H4 (cell line): ENCODE measurements at regions not wholly inside any gene's neighbourhood (a gene's known extent, or its start where the extent isn't known, plus 50 kb on each side); places are given as distances from the start of the nearest gene placed in this dataset.

Experiments used
- DNase-seq: peaks from one replicate; pipeline ENCODE4 v3.0.0-alpha.2; 2015; ENCODE audit warnings: low spot score

DNA sequence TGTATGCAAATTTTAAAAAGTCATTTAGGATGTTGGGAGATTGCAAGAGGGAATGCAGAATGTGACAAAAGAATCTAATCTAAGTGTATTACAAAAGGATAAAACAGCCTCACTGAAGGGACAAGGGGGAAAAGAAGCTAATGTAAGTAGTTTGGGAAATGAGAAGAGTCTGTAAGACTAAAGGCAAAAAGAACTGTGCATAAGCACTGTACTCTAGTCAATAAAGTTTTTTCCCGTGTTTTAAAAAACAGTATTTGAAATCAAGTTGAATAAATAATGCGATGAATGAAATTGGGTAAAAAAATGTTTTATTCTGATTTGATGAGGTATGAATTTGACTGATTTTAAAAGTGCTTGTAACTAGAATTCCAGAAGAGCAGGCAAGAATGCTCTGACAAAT is 149.8 kb downstream of the VEGFA start:
- no peak for DNase-seq

DNA sequence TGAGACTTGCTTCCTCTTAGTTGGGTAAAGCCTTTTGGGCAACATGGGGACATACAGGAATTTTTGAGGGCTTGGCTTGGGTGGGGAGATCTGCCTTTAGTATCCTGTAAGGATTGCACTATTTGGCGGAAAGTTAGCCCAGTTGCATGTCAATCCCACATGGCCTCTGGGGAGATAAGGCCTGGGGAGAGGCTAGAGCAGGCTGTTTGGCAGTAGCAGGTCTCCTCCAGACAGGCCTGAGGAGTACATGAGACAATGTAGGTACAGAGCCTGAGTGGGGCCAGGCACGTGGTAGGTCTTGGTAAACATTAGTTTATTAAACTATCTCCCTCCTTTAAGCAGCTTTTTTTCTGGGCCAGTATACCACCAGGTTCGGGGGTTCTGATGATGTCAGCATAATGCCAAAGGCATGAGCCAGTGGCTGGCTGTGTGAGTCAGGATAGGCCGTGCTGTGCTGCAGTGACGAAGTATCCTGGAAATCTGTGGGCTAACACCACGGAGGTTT is 147.9 kb downstream of the VEGFA start:
- no peak for DNase-seq

DNA sequence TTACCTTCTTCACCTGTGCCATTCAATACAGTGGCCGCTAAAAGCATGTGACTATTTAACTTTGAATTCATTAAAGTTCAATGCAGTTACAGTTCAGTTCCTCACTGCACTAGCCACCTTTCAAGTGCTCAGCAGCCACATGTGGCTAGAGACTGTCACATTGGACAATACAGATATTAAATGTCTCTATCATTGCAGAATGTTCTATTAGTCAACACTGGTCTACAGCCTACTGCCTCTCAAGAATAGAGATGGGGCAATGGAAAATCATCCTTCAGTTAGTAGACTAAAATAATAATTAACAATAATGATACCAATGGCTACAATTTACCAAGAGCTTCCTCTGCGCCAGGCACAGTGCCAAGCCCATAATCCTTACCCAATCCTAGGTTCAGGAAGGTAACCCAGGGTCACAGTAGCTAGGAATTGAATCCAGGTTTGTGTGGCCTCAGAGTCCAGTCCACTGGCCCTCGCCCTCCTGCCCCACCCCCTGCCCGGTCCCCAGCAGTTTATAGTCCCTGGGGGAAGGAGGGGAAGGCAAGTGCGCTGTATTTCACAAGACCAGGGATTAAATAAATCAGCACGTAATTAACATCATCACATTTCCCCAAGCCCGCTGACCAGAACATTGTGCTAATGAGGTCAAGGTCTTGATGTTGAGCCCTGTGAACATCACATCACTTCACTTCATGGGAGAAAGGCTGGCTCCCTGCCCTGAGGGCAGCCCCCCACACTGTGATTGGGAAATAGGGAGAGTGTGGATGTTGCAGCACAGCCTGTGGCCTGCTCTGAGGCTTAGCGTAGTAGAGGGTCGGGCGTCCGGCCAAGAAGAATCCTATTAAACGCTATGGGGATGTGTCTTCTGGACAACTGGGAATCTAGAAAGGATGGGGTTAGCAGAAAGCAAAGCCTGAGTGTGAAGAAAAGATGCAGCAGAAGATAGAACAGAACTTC is 147.2 kb downstream of the VEGFA start:
- peak; percentile 49 for DNase-seq

DNA sequence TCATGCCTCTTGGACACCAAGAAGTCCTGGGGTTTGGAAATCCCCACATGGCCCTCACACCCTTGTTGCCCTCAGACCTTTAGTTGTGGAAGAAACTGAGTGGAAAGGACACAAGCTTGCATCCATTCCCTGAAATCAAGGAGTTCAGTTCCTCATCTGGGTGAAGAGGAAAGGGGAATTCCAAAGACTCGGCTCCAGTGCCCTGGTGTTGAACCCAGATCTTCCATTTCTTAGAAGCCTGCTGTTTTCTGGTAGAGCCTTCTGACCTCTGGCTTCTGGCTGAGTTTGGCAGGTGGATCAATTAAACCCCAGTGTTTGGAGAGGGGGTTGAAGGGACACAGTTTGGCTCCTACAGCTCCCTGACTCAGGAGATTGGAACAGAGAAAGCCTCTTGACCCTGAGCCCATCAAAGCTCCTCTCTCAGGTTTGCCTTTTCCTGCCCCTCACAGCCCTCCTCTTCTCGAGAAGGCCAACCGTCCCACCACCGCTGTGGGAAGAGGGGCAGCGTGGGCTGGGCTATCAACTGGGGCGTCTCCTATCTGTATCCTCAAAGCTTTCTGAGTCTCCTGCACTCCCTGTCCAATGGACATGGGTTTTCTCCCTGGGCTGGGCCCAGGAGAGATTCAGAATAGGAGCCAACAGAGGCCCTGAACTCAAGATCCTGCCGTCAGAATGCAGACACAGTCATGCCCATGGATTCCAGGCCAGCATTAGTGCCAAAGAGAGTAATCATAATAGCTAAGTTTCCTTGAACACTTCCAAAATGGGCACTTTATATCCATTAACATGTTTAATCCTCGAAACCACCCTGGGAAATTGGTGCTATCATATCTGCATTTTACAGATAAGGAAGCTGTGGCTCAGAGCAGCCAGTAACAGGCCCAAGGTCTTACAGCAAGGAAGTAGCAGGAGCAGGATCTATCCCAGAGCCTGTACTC is 146.2 kb downstream of the VEGFA start:
- DNase-seq: no peak

DNA sequence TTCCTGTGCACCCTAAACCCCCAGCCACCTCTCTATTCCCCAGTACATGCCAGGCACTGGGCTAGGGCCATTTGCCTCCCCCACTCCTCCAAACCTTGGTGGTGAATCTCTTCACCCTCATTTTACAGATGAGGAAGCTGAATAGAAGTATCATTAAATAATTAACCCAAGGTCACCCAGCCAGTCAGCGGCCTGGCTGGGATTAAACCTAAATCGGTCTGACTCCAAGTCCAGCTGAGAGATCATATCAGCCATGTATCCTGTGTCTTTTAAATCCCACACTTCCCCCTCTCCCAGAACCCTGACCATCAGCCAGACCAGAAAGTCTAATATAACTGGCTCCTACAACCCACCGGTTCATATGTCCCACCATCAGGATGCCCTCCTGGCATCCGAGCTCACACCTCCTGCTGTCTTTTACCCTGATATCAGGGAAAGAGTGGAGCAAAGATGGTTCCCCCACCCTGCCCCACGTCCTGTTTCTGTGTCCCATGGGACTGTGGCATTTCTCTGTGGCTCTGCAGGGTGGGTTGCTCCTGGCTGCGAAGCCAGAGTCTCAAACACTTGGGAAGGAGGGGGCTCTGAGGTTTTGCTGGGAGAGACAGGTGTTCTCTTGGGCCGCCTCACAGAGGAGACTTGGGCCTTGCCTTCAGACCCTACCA is 145.3 kb downstream of the VEGFA start:
- DNase-seq: no peak

DNA sequence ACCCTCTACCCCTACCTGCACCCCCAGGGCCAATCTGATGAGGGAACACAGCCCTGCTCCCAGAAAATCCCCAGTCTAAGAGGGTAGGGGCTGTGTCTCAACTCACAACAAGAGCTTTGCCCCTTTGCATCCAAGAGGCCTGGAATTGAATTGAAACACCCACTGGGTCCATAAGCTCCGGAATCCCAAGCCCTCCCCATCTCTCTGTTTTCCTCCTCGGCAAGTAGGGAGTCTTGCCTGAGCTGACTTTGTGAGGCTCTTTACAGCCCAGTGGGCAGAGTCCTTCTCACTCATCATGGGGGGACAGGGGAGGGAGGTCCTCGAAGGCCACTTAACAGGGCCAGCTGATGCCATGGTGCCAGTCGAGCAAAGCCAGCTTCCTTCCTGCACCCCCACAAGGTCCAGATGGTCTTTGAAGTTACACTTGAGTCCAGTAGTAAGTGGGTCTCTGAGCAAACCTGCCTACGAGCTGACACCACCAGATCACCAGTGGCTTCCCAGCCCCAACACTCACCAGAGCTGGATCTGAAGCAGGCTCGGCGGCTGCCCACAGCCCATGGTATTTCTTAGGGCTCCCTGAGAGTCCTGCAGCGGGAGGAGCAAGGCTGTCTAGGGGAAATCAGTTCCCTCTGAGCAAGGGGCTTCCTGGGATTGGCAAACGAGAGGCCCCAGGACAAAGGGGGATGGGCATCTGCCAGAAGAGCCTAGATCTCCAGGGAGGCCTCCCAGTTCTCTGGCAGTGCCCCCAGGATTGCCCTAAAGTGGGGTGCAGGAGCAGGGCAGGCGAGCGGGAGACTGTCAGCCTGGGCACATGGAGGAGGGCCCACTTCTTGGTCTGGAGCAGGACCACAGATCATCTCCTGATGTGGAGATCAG is 144.5 kb downstream of the VEGFA start:
- DNase-seq: no peak

DNA sequence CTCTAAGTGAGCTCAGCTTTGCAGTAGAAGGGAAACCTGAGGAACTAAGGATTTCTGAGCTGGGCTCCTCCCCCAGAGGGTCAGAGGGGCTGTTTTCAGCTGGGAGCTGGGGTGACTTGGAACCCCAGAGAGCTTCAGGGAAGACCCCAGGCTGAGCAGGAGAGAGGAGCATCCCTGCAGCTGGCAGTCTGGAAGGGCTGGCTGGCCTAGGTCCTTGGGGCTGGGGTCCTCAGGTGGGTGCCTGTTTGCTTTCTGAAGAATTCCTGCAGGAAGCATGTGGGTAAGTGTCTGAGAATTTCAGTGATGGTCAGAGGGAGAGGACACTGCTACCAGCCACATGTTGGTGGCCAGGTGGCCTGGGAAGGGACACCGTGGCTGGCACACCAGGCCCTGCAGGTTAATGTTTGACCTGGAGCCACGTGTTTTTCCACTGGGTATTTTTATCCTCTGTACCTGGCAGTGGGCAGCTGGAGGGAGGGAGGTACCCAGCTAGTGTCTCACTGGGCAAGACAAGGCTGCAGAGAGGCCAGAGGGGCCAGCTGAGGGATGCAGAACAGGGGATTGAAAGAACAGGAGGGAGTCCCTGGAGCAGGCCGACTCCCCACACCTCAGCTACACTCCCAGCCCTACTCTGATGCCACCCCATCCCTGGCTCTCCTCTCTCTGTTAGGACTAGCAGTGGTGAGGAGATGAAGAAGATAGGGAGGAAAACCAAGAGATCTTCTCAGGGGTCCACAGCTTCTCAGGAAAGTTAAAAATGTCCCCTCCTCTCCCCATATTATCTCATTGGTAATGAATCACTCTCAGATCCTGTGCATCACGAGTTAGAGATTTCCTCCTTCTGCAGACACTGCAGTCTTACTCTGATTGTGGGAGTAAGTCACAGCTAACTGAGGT is 143.6 kb downstream of the VEGFA start:
- DNase-seq: no peak

DNA sequence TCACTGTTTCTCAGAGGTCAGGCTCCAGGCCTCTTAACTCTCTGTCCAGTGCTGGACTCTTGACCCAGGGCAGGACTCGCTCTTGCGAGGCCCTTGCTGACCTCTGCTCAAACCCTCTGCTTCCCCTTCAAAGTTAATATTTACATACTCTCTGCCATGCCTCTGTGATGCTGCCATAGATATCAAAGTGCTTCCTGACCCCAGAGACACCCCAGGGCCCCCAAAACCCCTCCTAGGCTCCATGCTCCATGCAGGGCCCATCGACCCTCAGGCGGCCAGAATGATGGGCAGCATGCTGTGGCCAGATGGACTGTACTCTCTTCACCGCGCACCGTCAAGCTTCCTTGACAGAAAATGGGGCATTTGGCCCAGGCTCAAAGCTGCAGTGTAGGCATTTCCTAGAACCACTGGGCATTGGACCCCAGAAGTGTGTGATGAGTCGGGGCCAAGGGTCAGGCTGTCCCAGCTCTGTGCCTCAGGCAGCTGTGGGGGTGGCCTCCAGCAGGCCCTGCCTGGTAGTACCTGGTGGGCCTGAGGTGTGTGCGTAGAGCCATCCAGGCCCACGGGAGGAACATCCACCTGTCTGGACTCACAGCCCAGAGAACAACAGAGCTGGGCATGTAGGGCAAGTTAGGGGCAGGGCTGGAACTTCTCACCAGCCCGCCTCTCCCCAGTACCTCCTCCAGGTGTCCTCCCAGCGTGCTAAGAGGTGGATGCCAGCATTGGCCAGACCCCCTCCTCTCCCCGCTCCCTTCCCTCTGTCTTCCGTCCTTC is 142.8 kb downstream of the VEGFA start:
- DNase-seq: no peak

DNA sequence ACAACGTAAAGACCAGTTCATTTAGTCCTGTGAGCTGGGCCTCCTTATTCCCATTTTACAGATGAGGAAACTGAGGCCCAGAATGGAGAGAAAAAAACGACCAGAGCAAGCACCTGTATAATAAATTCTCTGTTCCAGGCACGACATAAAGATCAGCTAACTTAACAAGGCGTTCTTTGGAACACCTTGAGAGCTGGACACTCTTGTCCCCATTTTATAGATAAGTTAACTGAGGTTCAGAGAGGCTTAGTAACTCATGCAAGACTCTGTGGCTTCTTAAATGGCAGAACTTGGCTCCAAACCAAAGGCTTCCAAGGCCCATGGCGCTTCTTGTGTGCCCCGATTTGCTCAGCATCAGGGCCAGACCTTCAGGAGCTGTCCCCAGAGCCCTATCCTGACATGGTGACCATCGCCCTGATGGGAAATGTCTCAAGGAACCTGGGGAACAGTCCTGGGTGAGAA is 142.1 kb downstream of the VEGFA start:
- DNase-seq: no peak

DNA sequence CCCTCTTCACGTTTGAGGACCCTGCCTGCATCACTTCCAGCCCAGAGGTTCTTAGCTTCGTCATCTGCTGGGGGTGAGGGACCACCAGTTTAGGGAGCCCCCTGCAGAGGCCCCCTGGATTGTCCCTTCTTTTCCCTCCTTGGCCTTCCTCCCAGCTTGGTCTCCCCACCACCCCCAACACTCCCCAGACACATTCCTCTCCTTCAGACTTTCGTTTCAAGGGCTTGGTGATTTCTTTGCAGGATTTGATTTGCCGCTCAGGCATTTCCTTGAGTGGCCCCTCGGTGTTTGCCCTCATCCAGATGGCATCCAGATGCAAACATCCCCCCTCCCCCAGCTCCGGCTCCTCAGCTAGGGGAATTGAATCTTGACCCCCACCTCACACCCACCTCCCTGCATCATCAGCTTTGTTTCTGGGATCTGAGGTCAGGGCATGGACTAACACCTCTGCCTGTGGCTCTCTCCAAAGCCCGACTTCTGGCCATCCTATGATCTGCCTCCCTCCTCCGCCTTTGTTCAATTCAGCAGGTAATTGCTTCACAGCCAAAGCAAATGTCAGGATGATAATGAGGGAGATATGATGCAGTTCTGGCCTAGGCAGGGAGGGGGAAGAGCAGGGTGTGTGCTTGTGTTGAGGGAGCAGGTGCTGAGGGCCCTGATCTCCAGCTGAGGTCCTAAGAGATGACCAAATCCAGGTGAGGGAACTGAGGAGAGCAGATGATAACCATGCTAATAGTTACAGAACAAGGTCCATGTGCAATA is 141.5 kb downstream of the VEGFA start:
- no peak for DNase-seq

DNA sequence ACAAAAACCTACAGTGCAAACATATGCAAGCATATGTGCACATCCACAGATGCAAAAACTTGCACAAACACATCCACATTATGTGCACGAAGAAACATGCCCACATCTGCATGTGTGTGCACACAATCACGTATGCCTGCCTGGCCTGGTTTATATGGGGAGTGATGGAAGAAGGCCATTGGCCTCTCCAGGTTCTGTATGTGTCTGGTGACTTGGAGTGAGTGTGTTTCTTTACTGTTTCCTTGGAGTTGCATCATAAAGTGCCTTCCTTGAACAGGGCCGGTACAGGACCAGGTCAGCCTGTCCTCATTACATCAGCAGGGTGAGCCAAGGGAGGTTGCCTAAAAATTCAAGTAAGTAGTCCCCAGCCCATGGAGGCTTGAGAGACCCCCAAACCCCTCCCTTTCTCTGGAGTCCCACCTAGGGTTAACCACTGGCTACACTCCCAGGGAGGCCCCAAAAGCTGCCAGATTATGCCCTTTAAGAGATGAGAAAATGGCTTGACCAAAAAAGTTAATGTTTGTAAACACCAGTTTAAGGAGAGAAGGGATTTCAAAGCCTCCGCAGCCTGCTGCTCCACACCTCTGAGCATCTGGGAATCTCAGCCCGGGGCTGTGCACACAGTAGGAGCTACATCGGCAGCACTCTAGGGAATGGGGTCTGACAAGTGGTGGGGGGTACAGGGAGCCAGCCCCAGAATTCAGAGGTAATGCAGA is 140.8 kb downstream of the VEGFA start:
- DNase-seq: peak; percentile 83

DNA sequence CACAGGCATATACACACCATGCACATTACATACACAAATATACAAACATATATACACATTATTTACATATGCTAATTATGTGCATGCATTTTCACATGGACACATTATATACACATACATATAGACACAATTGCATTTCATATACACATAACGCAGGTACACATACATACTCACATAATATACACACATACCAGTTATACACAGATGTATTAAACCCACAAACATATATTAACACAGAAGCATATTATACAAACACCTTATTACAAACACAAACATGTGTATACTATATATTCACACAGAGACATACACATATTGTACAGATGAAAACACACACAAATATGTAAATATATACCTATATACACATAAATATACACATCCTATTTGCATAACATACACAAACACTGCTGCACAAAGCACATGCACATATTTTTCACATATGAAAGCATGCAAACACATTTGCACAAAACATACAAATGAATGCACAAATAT is 140.2 kb downstream of the VEGFA start:
- DNase-seq: no peak

DNA sequence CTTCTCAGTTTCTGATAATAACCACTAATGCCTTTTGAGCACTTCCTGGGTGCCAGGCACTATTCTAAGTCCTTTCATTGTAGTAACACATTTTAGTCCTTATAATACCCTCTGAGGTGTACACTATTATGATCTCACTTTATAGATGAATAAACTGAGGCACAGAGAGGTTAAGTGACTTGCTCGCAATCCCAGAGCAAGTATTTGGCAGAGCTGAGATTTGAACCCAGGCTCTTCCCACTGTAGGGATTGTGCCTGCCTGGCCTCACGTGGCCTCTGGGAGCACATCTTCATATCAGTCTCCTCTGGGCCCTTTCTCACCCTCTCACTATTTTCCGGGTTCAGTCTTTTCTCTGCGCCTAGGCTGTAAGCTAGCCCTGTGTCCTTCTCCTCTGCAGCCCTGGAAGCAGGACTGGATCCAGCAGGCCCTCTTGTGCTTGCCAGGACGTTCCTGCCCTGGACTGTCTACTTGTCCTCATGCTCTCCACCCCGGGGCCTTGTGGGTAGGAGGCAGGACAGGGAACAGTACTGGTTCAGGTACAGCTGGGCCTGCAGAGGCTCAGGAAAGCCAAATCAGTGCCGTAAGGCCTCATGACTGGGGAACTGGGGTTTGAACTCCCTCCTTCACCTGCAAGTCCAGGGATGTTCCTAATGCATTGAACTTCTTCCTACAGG is 139.6 kb downstream of the VEGFA start:
- DNase-seq: no peak

DNA sequence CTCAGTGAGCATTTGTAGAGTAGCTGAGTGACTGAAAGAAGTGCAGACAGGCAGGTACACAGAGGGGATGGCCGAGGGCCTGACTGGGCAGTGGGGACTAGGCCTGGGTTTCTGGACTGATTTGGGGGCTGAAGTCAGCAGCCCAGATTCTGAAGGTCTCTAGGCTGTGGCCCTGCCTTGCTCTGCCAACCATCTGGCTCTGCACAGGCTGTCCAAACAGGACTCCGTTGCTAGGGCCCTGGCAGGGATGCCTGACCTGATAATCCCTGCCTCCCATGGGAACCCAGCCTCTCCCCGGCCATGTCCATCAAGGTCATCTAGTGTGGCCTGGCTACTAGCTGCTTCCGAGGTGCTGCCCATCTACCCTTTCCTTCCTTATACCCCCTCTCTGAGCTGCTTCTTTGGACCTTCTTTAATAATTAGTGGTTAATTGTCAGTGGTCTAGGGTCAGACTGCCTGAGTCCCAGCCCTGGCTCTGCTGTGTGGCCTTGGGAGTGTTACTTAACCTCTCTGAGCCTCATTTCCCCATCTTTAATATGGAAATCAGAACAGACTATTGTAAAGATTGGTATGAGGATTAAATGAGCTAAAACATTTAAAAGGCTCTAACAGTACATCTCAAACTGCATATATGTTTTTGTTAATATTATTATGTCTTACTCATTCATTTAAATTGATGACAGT is 137.9 kb downstream of the VEGFA start:
- no peak for DNase-seq

DNA sequence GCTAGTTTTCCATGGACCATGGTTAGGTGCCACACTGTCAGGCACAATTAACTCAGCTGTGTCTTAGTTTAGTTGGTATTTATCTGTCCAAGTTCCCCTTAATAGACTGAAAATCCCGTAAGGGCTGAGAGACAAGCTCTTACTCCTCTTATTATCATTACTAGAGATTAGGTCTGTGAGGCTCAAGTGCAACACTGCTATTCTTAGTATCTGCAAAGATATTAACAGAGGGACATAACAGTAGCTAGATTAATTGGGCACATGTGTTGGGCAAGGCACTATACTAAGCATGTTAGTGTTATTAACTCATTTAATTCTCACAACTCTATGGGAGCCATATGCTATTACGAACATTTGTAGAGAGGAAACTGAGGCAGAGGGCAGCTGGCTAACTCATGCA is 137.3 kb downstream of the VEGFA start:
- no peak for DNase-seq
